Cardiac fibroblast (primary cell): ENCODE measurements at regions not wholly inside any gene's neighbourhood (a gene's known extent, or its start where the extent isn't known, plus 50 kb on each side); places are given as distances from the start of the nearest gene placed in this dataset.

Experiments
- DNase-seq, 2 donors: peaks; one replicate each; pipeline versions ENCODE4 v3.0.0 to v3.0.0-alpha.2; 2010; ENCODE audit warnings: low read depth in 2 of 2
- H3K4me3 ChIP-seq, 2 donors: replicated peaks in 1 of 2; 1 replicate in 1 of 2; 2 replicates in 1 of 2; pipeline ENCODE4 v1.5.1; 2011; ENCODE audit warnings: low read depth in 2 of 2, low read length in 2 of 2, mild to moderate bottlenecking in 2 of 2, moderate library complexity in 1 of 2
- TF ChIP-seq, protein P1 (sequence below): IDR thresholded peaks from one replicate; pipeline ENCODE4 v1.5.1; 2011; ENCODE audit warnings: low read depth, mild to moderate bottlenecking, low read length, inconsistent platforms

DNA sequence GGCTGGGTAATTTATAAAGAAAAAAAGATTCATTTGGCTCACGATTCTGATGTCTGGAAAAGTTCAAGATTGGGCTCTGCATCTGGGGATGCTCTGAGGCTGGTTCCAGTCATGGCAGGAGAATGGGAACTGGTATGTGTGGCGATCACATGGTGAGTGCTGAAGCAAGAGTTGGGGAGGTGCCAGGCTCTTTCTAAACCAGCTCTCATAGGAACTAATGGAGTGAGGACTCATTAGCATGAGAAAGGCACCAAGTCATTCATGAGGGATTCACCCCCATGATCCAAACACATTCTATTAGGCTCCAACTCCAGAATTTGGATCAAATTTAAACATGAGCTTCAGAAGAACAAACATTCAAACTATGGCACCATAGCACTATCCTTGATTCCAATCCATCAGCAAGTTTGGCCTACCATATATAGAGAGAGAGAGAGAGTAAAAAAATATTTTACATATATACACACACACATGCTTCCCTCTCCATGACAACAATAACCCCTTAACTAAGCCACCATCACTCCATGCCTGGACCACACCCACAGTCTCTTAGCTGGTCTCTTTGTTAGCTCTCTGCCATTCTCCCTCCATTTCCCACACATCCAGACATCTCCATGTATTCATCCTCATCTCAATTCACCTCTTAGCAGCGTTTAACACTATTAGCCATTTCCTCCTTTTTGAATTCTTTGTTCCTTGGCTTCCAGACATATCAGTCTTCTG is 57.9 kb downstream of the NPY start:
- DNase-seq: no peak
- H3K4me3 ChIP-seq: no peak overlapping the region
- TF ChIP-seq, protein P1, sequence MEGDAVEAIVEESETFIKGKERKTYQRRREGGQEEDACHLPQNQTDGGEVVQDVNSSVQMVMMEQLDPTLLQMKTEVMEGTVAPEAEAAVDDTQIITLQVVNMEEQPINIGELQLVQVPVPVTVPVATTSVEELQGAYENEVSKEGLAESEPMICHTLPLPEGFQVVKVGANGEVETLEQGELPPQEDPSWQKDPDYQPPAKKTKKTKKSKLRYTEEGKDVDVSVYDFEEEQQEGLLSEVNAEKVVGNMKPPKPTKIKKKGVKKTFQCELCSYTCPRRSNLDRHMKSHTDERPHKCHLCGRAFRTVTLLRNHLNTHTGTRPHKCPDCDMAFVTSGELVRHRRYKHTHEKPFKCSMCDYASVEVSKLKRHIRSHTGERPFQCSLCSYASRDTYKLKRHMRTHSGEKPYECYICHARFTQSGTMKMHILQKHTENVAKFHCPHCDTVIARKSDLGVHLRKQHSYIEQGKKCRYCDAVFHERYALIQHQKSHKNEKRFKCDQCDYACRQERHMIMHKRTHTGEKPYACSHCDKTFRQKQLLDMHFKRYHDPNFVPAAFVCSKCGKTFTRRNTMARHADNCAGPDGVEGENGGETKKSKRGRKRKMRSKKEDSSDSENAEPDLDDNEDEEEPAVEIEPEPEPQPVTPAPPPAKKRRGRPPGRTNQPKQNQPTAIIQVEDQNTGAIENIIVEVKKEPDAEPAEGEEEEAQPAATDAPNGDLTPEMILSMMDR: no peak

DNA sequence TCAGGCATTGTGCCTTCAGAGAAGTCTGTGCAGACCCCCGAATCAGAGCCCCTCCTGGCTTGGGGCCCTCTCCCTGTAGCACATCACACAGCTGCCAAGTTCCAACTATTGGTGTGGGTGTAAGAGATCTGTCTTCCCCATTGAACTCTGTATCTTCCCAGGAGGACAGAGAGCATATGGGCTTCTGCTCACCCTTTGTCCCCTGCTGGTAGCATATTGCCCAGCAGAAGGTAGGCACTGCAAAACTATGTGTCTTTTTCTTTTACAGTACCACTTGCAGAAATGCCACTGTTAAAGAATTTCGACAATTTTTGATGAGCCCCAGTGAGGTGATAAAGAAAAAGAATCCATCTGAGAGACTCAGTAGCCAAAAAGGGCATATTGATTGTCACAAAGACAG is 59.6 kb downstream of the NPY start:
- DNase-seq: no peak
- TF ChIP-seq, protein P1: no peak
- H3K4me3 ChIP-seq: no peak overlapping the region

DNA sequence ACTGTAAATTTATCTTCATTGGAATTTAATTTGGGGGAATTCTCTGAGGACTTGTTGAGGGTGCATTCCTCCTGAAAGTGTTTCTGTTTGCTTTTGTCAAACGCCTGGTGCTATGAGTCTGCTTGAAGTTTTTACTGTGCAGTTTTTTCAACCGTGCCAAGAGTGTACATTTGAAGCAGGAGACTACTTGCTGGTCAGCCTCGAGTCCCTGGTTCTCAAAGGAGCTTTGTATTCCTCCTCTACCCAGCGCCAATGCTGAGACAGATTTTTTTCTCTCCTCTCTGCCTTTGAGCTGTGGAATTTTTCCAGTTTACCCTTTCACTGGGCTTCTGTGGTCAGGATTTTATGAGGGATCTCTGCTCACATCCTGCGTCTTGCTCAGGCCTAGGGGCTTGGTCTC is 62.1 kb downstream of the NPY start:
- DNase-seq: no peak

DNA sequence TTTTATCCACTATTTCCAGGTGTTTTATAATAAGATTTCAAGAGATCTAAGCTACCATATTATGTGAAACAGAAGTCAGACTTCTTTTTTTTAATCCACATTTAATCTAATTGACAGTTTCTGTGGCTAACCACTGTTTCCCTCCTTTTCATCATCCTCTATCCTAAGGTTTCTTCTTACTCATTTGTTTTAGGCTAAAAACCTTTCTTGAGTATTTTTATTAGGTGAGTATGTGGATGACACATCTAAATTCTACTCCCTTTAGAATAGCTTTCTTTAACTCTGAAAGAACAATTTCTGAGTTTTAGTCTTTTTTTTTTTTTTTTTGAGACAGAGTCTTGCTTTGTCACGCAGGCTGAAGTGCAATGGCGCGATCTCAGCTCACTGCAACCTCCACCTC is 62.7 kb downstream of the NPY start:
- no peak for DNase-seq
- H3K4me3 ChIP-seq: no peak overlapping the region
- TF ChIP-seq, protein P1: no peak

More for the DNA sequence above, 62.1 kb downstream of the NPY start:
- TF ChIP-seq, protein P1: no peak
- H3K4me3 ChIP-seq: no peak overlapping the region

DNA sequence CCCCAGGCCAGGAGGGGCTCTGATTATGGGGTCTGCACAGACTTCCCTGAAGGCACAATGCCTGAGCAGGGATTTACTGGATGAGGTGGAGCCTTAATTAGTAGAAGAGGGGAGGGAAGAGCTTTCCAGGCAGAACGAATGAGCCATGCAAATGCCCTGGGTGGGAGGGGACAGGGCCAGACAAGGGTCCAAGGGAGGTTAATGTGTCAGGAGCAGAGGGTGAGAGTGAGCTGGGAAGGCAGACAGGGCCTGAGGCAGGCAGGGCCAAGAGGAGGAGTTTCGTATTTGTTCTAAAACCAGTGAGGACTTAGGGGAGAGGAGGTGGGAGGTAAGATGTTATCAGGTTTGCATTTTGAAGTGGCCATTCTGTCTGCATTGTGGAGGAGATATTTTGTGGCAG is 65.3 kb downstream of the NPY start:
- DNase-seq: no peak
- TF ChIP-seq, protein P1: no peak
- no peak overlapping the region for H3K4me3 ChIP-seq

DNA sequence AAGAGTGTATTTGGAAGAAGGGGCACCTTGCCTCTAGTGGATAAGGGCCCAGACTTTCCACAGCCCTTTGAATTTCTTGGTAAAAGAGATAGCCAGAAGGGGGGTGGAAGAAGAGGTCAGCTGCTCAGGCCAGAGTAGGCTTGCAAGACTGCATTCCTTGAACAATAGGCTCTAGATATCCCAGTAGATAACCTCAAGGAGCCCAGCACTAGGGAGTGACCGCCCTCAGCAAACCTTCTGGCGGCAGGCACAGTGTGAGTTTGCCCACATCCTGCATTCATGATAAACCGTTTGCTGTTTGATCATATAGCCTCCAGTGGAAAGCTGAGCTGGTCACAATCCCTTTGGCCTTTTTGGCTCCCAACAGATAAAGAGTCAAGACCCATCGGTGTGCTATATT is 70.5 kb downstream of the NPY start:
- no peak overlapping the region for H3K4me3 ChIP-seq
- TF ChIP-seq, protein P1: no peak
- no peak for DNase-seq
